ENCODE measurements at regions not wholly inside any gene's neighbourhood (a gene's known extent, or its start where the extent isn't known, plus 50 kb on each side); places are given as distances from the start of the nearest gene placed in this dataset.
A peak's percentile ranks its signal among the peaks of the same experiment; 100 is the strongest.

DNA sequence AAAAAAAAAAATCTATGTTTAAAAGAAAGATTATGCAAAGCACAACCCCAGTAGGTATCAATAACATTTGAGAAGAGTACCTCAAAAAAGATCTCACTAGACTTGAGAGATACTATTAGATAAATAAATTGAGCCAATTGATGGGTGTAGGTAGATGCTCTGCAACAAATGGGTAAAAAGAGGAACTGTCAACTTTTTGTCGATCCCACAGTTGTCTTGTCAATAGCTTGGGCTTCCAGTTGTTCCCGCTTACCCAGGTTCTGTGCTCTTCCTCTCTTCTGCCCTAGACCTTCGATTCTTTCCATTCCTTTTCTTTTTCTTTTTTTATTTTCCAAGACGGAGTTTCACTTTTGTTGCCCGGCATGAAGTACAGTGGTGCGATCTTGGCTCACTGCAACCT lies 226.9 kb downstream of the SOX4 start:
- FAIRE-seq (no peak), DNase-seq (ENCODE audit: low read depth, low spot score) (no peak)
- no peak overlapping the region for H3K9ac ChIP-seq (replicated peaks; ENCODE audit: extremely low read depth, insufficient read depth, low read length)
- TF ChIP-seq, protein P1, sequence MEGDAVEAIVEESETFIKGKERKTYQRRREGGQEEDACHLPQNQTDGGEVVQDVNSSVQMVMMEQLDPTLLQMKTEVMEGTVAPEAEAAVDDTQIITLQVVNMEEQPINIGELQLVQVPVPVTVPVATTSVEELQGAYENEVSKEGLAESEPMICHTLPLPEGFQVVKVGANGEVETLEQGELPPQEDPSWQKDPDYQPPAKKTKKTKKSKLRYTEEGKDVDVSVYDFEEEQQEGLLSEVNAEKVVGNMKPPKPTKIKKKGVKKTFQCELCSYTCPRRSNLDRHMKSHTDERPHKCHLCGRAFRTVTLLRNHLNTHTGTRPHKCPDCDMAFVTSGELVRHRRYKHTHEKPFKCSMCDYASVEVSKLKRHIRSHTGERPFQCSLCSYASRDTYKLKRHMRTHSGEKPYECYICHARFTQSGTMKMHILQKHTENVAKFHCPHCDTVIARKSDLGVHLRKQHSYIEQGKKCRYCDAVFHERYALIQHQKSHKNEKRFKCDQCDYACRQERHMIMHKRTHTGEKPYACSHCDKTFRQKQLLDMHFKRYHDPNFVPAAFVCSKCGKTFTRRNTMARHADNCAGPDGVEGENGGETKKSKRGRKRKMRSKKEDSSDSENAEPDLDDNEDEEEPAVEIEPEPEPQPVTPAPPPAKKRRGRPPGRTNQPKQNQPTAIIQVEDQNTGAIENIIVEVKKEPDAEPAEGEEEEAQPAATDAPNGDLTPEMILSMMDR (IDR thresholded peaks at IDR 0.05; ENCODE audit: extremely low read depth in 1 of 2, insufficient read depth in 1 of 2, low read depth in 1 of 2, low read length in 2 of 2): no peak
- no peak for TF ChIP-seq MYC (IDR thresholded peaks at IDR 0.05; ENCODE audit: low read depth, low read length)
- no peak for TF ChIP-seq POLR2A (IDR thresholded peaks at IDR 0.05; ENCODE audit: low read depth, low read length)
- no peak for TF ChIP-seq POLR2AphosphoS5 (IDR thresholded peaks at IDR 0.05; ENCODE audit: insufficient read depth, low read depth, low read length)
- dilution Hi-C loops (cut with MboI; ENCODE audit: extremely low pct_ligation_motif_present, low sequenced_read_pairs) (no loop called here), intact Hi-C loops (cut with micrococcal nuclease) (loop anchor here (5.0 kb wide), 1 partner anchor 223 kb away; no protein-coding TSS in a partner anchor)
- no peaks in the 10 kb centered on the region for H4K20me1 ChIP-seq (replicated peaks; ENCODE audit: control insufficient read depth, extremely low read depth, insufficient read depth, low read length)
- CTCF ChIA-PET: no interaction called here
- H3K9me1 ChIP-seq (replicated peaks; ENCODE audit: control insufficient read depth, extremely low read depth, insufficient read depth, low read length): no peaks in the 10 kb centered on the region
- no peak overlapping the region for H3K4me2 ChIP-seq (ENCODE audit: insufficient read depth, low read length)
- peaks cover 2% of the 10 kb centered on the region for H3K79me2 ChIP-seq (ENCODE audit: control insufficient read depth, insufficient read depth, low read length)
- H3K27ac ChIP-seq (ENCODE audit: insufficient read depth, low read depth, low read length): no peak overlapping the region
- H2AFZ ChIP-seq (ENCODE audit: low read depth, low read length): no peak overlapping the region
- no peaks in the 10 kb centered on the region for H3K9me3 ChIP-seq (replicated peaks; ENCODE audit: control insufficient read depth, insufficient read depth, low read length)
- no peaks in the 10 kb centered on the region for H3K36me3 ChIP-seq (ENCODE audit: control insufficient read depth in 2 of 2, extremely low read depth in 1 of 2, insufficient read depth in 2 of 2, low read length in 2 of 2)
- no peak overlapping the region for H3K4me3 ChIP-seq (replicated peaks in 1 of 3; ENCODE audit: insufficient read depth in 1 of 3, low read depth in 1 of 3, low read length in 3 of 3)
- POLR2A ChIA-PET: no interaction called here
- H3K27me3 ChIP-seq (ENCODE audit: control insufficient read depth in 2 of 2, insufficient read depth in 2 of 2, low read length in 2 of 2): no peaks in the 10 kb centered on the region
- no TSS peak for BruUV-seq (replicated peaks)
- H3K4me1 ChIP-seq (ENCODE audit: control insufficient read depth, extremely low read depth, insufficient read depth, low read length): peaks cover 27% of the 10 kb centered on the region

DNA sequence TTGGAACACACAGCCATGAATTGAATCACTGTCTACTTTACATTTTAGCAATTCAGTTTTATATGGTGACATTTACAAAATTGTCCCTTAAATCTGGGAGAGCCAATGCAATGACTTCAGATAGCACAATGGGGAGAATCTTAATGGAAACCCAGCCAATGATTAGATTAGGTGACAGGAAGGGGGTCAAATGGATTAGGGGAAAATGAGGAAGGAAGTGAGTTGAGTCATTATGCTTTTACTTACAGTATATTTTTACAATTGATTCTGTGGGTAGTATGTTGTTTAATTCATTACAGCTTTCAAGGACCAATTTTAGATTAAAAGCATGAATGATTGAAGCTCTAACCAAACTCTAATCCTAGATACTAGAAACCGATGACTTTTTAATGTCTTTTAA lies 229.8 kb downstream of the SOX4 start:
- H3K27me3 ChIP-seq (ENCODE audit: control insufficient read depth in 2 of 2, insufficient read depth in 2 of 2, low read length in 2 of 2): no peaks in the 10 kb centered on the region
- intact Hi-C loops (cut with micrococcal nuclease) (loop anchor here (1.0 to 5.0 kb wide), 2 partner anchors 17 to 226 kb away; no protein-coding TSS in a partner anchor), dilution Hi-C loops (cut with MboI; ENCODE audit: extremely low pct_ligation_motif_present, low sequenced_read_pairs) (no loop called here)
- H3K9me1 ChIP-seq (replicated peaks; ENCODE audit: control insufficient read depth, extremely low read depth, insufficient read depth, low read length): no peaks in the 10 kb centered on the region
- peak overlapping the region; percentile 84 for H3K4me2 ChIP-seq (ENCODE audit: insufficient read depth, low read length)
- DNase-seq (ENCODE audit: low read depth, low spot score) (peak; percentile 70), FAIRE-seq (peak; percentile 64)
- no peak overlapping the region for H2AFZ ChIP-seq (ENCODE audit: low read depth, low read length)
- H3K4me3 ChIP-seq (replicated peaks in 1 of 3; ENCODE audit: insufficient read depth in 1 of 3, low read depth in 1 of 3, low read length in 3 of 3): no peak overlapping the region
- H3K36me3 ChIP-seq (ENCODE audit: control insufficient read depth in 2 of 2, extremely low read depth in 1 of 2, insufficient read depth in 2 of 2, low read length in 2 of 2): no peaks in the 10 kb centered on the region
- peak overlapping the region; percentile 41 for H3K27ac ChIP-seq (ENCODE audit: insufficient read depth, low read depth, low read length)
- TF ChIP-seq POLR2AphosphoS5 (IDR thresholded peaks at IDR 0.05; ENCODE audit: insufficient read depth, low read depth, low read length) (no peak), JUN (IDR thresholded peaks at IDR 0.05; ENCODE audit: borderline replicate concordance, insufficient read depth, insufficient read length, low read depth) (peak; percentile 78), GATA2 (IDR thresholded peaks at IDR 0.05; ENCODE audit: insufficient read depth, insufficient read length, low read depth, low read length) (peak; percentile 59), MYC (IDR thresholded peaks at IDR 0.05; ENCODE audit: low read depth, low read length) (no peak), FOS (IDR thresholded peaks at IDR 0.05; ENCODE audit: borderline replicate concordance, insufficient read depth, low read length) (peak; percentile 64)
- ChIA-PET CTCF (interaction anchor here (0.9 to 1.2 kb wide), 2 partner anchors 15 to 22 kb away, joined by 3 read pairs; no protein-coding TSS in a partner anchor), POLR2A (interaction anchor here (3.1 kb wide), 1 partner anchor 229 kb away, joined by 10 read pairs; the partner anchor contains the start of gene SOX4)
- no peaks in the 10 kb centered on the region for H3K9me3 ChIP-seq (replicated peaks; ENCODE audit: control insufficient read depth, insufficient read depth, low read length)
- BruUV-seq (replicated peaks): no TSS peak
- no peaks in the 10 kb centered on the region for H4K20me1 ChIP-seq (replicated peaks; ENCODE audit: control insufficient read depth, extremely low read depth, insufficient read depth, low read length)
- H3K79me2 ChIP-seq (ENCODE audit: control insufficient read depth, insufficient read depth, low read length): peaks cover 2% of the 10 kb centered on the region
- H3K4me1 ChIP-seq (ENCODE audit: control insufficient read depth, extremely low read depth, insufficient read depth, low read length): peaks cover 27% of the 10 kb centered on the region
- H3K9ac ChIP-seq (replicated peaks; ENCODE audit: extremely low read depth, insufficient read depth, low read length): no peak overlapping the region

Data from endothelial cell of umbilical vein (primary cell).